PC-3 (cell line): ENCODE measurements at regions not wholly inside any gene's neighbourhood (a gene's known extent, or its start where the extent isn't known, plus 50 kb on each side); places are given as distances from the start of the nearest gene placed in this dataset.

Experiments
- ATAC-seq: fragments of 200-7000 bp; cut with Tn5 transposase; 2 replicates; pipeline ENCODE4 v1.9.1; 2020; ENCODE audit warnings: mild to moderate bottlenecking, moderate library complexity
- BruUV-seq: library from RNA; stranded (reverse); fragments of 400-500 nt; replicated peaks from 2 replicates; lab custom pipeline; 2021; lab: Mats Ljungman, UMichigan
- CTCF ChIA-PET: fragments of 300-600 bp; sonication (Branson Sonifier 250); formaldehyde crosslinking; loops from one replicate; lab custom pipeline; 2022; ENCODE audit warnings: antibody characterized with exemption; lab: Charles Lee
- POLR2A ChIA-PET: fragments of 300-600 bp; sonication (Branson Sonifier 250); formaldehyde crosslinking; loops from one replicate; lab custom pipeline; 2022; ENCODE audit warnings: antibody characterized with exemption; ENCODE audit not compliant: unreplicated experiment; lab: Charles Lee
- DNase-seq: peaks from one replicate; pipeline ENCODE4 v3.0.0-alpha.2; 2015
- H2AFZ ChIP-seq: fragments of 300-600 bp; sonication (generic); 2 replicates; pipeline ENCODE4 v1.6.0; 2016; ENCODE audit warnings: antibody characterized with exemption, low read length
- H3F3A ChIP-seq: fragments of 300-600 bp; sonication (generic); one replicate; pipeline ENCODE4 v1.6.0; 2017; ENCODE audit warnings: antibody characterized with exemption, low read length, control low read depth, mild to moderate bottlenecking; ENCODE audit not compliant: unreplicated experiment
- H3K27ac ChIP-seq: fragments of 300-600 bp; sonication (generic); 2 replicates; pipeline ENCODE4 v1.5.1; 2016; ENCODE audit warnings: mild to moderate bottlenecking, low read length
- H3K27me3 ChIP-seq: fragments of 300-600 bp; sonication (generic); 2 replicates; pipeline ENCODE4 v1.6.1; 2016; ENCODE audit warnings: low read length, mixed read lengths
- H3K36me3 ChIP-seq: fragments of 300-600 bp; sonication (generic); 2 replicates; pipeline ENCODE4 v1.6.1; 2016; ENCODE audit warnings: low read depth, mixed run types, low read length, mixed read lengths
- H3K4me1 ChIP-seq: fragments of 300-600 bp; sonication (generic); 2 replicates; pipeline ENCODE4 v1.5.1; 2016; ENCODE audit warnings: low read length; ENCODE audit not compliant: insufficient read depth
- H3K4me2 ChIP-seq: fragments of 300-600 bp; sonication (generic); 2 replicates; pipeline ENCODE4 v1.6.0; 2016; ENCODE audit warnings: low read length
- H3K4me3 ChIP-seq: fragments of 300-600 bp; sonication (generic); 2 replicates; pipeline ENCODE4 v1.5.1; 2016; ENCODE audit warnings: mild to moderate bottlenecking, low read length, mixed read lengths
- H3K79me2 ChIP-seq: fragments of 300-600 bp; sonication (generic); 2 replicates; pipeline ENCODE4 v1.6.1; 2017; ENCODE audit warnings: low read length, mixed read lengths
- H3K9ac ChIP-seq: fragments of 300-600 bp; sonication (generic); 2 replicates; pipeline ENCODE4 v1.6.0; 2016; ENCODE audit warnings: mild to moderate bottlenecking, low read length
- H3K9me2 ChIP-seq: fragments of 300-600 bp; sonication (generic); replicated peaks from 2 replicates; pipeline ENCODE4 v1.6.1; 2016; ENCODE audit warnings: mixed run types, low read length, mixed read lengths
- H3K9me3 ChIP-seq: fragments of 300-600 bp; sonication (generic); 2 replicates; pipeline ENCODE4 v1.6.1; 2016; ENCODE audit warnings: low read length, mixed read lengths
- H4K20me1 ChIP-seq: fragments of 300-600 bp; sonication (generic); 2 replicates; pipeline ENCODE4 v1.6.1; 2016; ENCODE audit warnings: low read length, mixed read lengths
- EZH2 ChIP-seq: fragments of 300-600 bp; sonication (generic); IDR thresholded peaks from one replicate; pipeline ENCODE4 v1.6.1; 2017; ENCODE audit warnings: antibody characterized with exemption, mild to moderate bottlenecking, low read length; ENCODE audit not compliant: unreplicated experiment
- EZH2phosphoT487 ChIP-seq: fragments of 300-600 bp; sonication (generic); IDR thresholded peaks from 2 replicates; pipeline ENCODE4 v1.6.1; 2018; ENCODE audit warnings: mild to moderate bottlenecking, antibody characterized with exemption, low read length, borderline replicate concordance
- intact Hi-C: fragments of 100-400 bp; cut with micrococcal nuclease; formaldehyde crosslinking; loops from 2 replicates; pipeline ENCODE4 v1.9.0; 2023
- TF ChIP-seq, protein P1 (sequence below): fragments of 300-600 bp; sonication (generic); conservative IDR thresholded peaks from 2 replicates; pipeline ENCODE4 v1.5.1; 2017; ENCODE audit warnings: antibody characterized with exemption, low read depth, mild to moderate bottlenecking, low read length

DNA sequence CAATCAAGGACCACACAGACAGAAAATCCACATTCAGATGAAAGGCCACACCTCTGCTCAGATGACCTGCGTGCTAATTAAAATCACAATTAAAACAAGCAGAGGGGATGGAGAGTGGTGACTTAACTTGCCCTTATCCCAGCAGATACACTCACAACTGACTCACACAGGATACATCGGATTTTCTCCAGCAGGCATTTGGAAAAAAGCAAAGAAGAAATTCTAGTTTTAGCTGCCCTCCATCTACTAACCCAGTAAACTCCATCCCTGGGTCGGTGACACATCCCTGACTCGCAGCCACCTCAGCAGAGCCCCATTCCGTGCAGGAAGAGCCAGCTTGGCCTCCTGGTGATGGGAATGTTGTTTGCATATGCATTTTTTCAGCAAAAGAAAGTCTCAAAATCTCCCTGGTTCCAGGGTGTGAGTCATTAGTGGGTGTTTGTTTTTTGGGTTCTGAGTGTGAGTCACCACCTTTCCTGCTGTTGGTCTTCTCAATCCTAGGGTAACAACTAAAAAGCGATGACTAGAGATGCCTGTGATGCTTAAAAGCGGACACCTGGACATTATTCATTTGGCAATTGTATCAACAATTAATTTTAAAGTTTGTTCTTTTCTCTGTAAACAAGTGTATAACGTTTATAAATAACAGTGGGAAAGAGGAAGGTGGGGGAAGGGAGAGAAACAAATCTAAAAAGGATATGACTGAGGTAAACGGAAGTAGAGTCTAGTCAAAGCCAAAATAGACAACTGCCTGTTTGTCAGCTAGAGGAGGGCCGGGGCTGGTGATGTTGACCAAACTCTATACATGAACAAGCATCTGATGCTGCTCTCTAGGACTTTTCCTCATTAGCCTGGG is 49.8 kb upstream of the SLC4A7 start:
- intact Hi-C loops = loop anchor here (1.0 to 2.0 kb wide), 9 partner anchors 10 to 222 kb away; partner anchors contain the start of gene SLC4A7
- no peaks in the 10 kb centered on the region for H3K79me2 ChIP-seq
- H3K27ac ChIP-seq = peak overlapping the region; percentile 97
- ChIA-PET CTCF (interaction anchor here (0.5 to 1.0 kb wide), 2 partner anchors 29 to 147 kb away, joined by 5 to 7 read pairs; no protein-coding TSS in a partner anchor), POLR2A (interaction anchor here (0.6 to 0.9 kb wide), 3 partner anchors 8 to 147 kb away, joined by 3 to 9 read pairs (median 8); no protein-coding TSS in a partner anchor)
- H2AFZ ChIP-seq = peak overlapping the region; percentile 54
- H3K9me2 ChIP-seq = no peaks in the 10 kb centered on the region
- DNase-seq (peak; percentile 99), ATAC-seq (peak; percentile 85)
- H3K4me3 ChIP-seq = peak overlapping the region; percentile 34; the same call in 1 of the 2 replicates
- no peaks in the 10 kb centered on the region for H4K20me1 ChIP-seq
- H3K4me2 ChIP-seq = peak overlapping the region; percentile 72
- peaks cover 18% of the 10 kb centered on the region for H3F3A ChIP-seq
- peak overlapping the region; percentile 86 for H3K9ac ChIP-seq
- TF ChIP-seq EZH2phosphoT487 (no peak), EZH2 (no peak)
- TF ChIP-seq, protein P1, sequence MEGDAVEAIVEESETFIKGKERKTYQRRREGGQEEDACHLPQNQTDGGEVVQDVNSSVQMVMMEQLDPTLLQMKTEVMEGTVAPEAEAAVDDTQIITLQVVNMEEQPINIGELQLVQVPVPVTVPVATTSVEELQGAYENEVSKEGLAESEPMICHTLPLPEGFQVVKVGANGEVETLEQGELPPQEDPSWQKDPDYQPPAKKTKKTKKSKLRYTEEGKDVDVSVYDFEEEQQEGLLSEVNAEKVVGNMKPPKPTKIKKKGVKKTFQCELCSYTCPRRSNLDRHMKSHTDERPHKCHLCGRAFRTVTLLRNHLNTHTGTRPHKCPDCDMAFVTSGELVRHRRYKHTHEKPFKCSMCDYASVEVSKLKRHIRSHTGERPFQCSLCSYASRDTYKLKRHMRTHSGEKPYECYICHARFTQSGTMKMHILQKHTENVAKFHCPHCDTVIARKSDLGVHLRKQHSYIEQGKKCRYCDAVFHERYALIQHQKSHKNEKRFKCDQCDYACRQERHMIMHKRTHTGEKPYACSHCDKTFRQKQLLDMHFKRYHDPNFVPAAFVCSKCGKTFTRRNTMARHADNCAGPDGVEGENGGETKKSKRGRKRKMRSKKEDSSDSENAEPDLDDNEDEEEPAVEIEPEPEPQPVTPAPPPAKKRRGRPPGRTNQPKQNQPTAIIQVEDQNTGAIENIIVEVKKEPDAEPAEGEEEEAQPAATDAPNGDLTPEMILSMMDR = peak; percentile 42; the same call in 1 of the 2 replicates
- H3K36me3 ChIP-seq = no peaks in the 10 kb centered on the region
- BruUV-seq = no TSS peak
- H3K27me3 ChIP-seq = no peaks in the 10 kb centered on the region
- peaks cover 41% of the 10 kb centered on the region for H3K4me1 ChIP-seq
- H3K9me3 ChIP-seq = no peaks in the 10 kb centered on the region
